Stomach (tissue), 8 donors: ENCODE measurements at regions not wholly inside any gene's neighbourhood (a gene's known extent, or its start where the extent isn't known, plus 50 kb on each side); places are given as distances from the start of the nearest gene placed in this dataset.
"Not testable (repeated sequence)": the region's sequence is repeated elsewhere in the genome, so short reads cannot be mapped to it uniquely, and the experiment has no call there.

Experiments
- DNase-seq, 2 donors: peaks; one replicate each; pipeline versions ENCODE4 v3.0.0 to v3.0.0-alpha.2; 2013 to 2019
- H3K27ac ChIP-seq, 5 donors: fragments of 200-600 bp in 4 of 5; sonication (generic) in 4 of 5; one replicate each; pipeline ENCODE4 v1.5.1; 2013 to 2019; ENCODE audit warnings: mild to moderate bottlenecking in 1 of 5, moderate library complexity in 1 of 5
- H3K27me3 ChIP-seq, 3 donors: fragments of 200-600 bp; sonication (generic); one replicate each; pipeline ENCODE4 v1.5.1; 2017 to 2019; ENCODE audit warnings: mixed run types in 1 of 3
- H3K36me3 ChIP-seq, 4 donors: fragments of 200-600 bp; sonication (generic); 1 replicate in 3 of 4; 2 replicates in 1 of 4; pipeline ENCODE4 v1.5.1; 2016 to 2019
- H3K4me1 ChIP-seq, 4 donors: fragments of 200-600 bp; sonication (generic); one replicate each; pipeline ENCODE4 v1.5.1; 2016 to 2019
- H3K4me3 ChIP-seq, 4 donors: fragments of 200-600 bp; sonication (generic) in 3 of 4; one replicate each; pipeline ENCODE4 v1.5.1; 2016 to 2019; ENCODE audit warnings: mild to moderate bottlenecking in 1 of 4
- H3K9me3 ChIP-seq, 4 donors: fragments of 200-600 bp; sonication (generic); one replicate each; pipeline ENCODE4 v1.5.1; 2016 to 2019
- EP300 ChIP-seq: sonication (generic); formaldehyde crosslinking; IDR thresholded peaks from one replicate; pipeline ENCODE4 v1.6.1; 2017; ENCODE audit warnings: antibody characterized with exemption
- POLR2A ChIP-seq, 4 donors: fragments of 450-650 bp; IDR thresholded peaks; one replicate each; pipeline ENCODE4 v1.6.1; 2016; ENCODE audit warnings: antibody characterized with exemption in 4 of 4, control low read depth in 2 of 4, mild to moderate bottlenecking in 1 of 4, moderate library complexity in 1 of 4
- POLR2AphosphoS5 ChIP-seq, 3 donors: sonication (generic); formaldehyde crosslinking; IDR thresholded peaks; one replicate each; pipeline ENCODE4 v1.6.1; 2016; ENCODE audit warnings: antibody characterized with exemption in 3 of 3
- WGBS, 5 donors: extraction: QIAGEN DNeasy Blood & Tissue Kit in 3 of 5; methylation state at CpG; one replicate each; pipeline versions ENCODE4 v1.1.5 to v1.1.7; 2013 to 2018; 5-methylcytosine and 5-hydroxymethylcytosine counted together
- intact Hi-C: fragments of 100-400 bp; cut with DNase I; formaldehyde crosslinking; loops from one replicate; pipeline ENCODE4 v1.15.1; 2023; ENCODE audit warnings: low total_unique reads
- TF ChIP-seq, protein P1 (sequence below), 7 experiments: fragments of 450-650 bp in 4 of 7; fragments of 200-600 bp in 3 of 7; sonication (generic) in 3 of 7; IDR thresholded peaks; one replicate each; pipeline ENCODE4 v1.5.1; 2016 to 2019; ENCODE audit warnings: antibody characterized with exemption in 7 of 7, control low read depth in 2 of 7, mild to moderate bottlenecking in 1 of 7
- donor health status: healthy with polysubstance abuse.
- donor health status: Bipolar disorder and iron deficiency.
- donor health status: healthy.

DNA sequence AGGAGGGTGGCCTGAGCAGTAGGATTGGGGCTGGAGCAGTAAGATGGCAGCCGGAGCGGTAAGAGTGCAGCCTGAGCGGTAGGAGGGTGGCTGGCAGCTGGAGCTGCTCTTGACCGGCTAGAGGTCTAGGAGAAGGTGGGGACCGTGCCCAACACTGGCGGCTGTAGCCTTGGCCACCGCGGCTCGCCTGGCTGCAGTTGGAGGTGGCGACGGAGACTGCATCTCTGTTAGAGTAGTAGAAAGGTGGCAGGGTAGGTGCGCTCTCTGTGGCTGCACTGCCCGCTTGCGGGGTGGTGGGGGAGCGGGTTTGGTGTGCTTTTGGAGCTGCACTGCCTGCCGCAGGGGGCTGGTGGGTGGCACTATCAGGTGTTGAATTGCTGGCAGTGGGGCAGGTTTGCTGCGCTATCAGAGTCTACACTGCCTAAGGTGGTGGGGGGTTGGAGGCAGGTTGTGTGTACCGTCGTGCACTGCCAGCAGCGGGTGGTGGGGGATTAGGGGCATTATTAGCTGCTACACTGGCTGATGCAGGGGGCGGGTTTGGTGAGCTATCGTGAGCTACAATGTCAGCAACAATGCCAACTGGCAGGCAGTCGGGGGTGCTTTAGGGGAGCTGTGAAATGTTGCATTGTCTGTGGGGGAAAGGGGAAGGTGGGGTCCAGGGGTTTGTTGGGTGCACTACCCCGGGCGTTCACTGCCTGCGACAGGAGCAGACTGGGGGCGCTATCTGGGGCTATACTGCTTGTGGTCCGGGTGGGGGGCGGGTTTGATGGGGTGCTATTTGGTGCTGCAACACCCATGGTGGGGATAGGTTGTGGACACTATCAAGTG lies 4461.3 kb upstream of the OR11H1 start:
- no peak for DNase-seq
- Histone ChIP-seq H3K36me3 (no peaks in the 10 kb centered on the region), H3K27me3 (no peaks in the 10 kb centered on the region), H3K27ac (no peak overlapping the region), H3K9me3 (peaks cover 22 to 54% (median 50%) of the 10 kb centered on the region in 4 donors), H3K4me1 (no peaks in the 10 kb centered on the region), H3K4me3 (no peak overlapping the region)
- TF ChIP-seq, protein P1, sequence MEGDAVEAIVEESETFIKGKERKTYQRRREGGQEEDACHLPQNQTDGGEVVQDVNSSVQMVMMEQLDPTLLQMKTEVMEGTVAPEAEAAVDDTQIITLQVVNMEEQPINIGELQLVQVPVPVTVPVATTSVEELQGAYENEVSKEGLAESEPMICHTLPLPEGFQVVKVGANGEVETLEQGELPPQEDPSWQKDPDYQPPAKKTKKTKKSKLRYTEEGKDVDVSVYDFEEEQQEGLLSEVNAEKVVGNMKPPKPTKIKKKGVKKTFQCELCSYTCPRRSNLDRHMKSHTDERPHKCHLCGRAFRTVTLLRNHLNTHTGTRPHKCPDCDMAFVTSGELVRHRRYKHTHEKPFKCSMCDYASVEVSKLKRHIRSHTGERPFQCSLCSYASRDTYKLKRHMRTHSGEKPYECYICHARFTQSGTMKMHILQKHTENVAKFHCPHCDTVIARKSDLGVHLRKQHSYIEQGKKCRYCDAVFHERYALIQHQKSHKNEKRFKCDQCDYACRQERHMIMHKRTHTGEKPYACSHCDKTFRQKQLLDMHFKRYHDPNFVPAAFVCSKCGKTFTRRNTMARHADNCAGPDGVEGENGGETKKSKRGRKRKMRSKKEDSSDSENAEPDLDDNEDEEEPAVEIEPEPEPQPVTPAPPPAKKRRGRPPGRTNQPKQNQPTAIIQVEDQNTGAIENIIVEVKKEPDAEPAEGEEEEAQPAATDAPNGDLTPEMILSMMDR (IDR thresholded peaks at IDR 0.05) = no peak
- TF ChIP-seq POLR2AphosphoS5 (IDR thresholded peaks at IDR 0.05) = no peak
- no peak for TF ChIP-seq EP300
- no peak for TF ChIP-seq POLR2A (IDR thresholded peaks at IDR 0.05)
- WGBS, 5 donors = 74 to 81% (median 78%) methylated on average over 29 of the region's 29 CpGs
- intact Hi-C loops = no loop called here

DNA sequence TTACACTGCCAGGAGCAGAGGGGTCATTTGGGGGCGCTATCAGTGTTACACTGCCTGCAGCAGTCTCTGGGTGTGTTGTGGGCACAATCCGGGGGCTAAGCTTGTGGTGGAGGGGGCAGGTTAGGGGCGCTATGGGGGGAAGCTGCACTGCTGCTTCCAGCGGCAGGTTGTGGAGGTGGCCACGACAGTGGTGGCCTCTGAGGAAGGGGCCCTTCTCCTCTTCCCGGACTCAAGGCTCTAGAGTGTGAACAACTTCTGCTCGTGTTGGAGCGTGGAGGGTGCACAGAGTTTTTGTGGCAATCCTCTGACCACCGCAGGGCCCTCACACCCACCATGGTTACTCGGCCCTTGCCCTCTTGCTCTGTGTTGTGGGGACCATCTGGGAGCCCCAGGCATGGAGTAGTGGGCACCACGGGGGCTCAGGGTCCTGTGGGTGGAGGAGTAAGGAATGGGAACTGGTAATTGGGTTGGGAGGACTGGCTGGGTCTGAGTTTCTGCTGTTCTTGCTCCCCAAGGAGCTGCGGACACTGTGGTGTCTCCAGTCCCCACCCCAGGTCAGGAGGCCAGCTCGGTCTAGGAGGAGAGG lies 4460.6 kb upstream of the OR11H1 start:
- WGBS, 5 donors = 65 to 73% (median 68%) methylated on average over 13 of the region's 13 CpGs
- H3K4me3 ChIP-seq, H3K27ac ChIP-seq, intact Hi-C loops, H3K36me3 ChIP-seq, H3K4me1 ChIP-seq, DNase-seq, H3K27me3 ChIP-seq: not testable (repeated sequence)
- H3K9me3 ChIP-seq = peaks cover 22 to 53% (median 49%) of the 10 kb centered on the region in 4 donors

DNA sequence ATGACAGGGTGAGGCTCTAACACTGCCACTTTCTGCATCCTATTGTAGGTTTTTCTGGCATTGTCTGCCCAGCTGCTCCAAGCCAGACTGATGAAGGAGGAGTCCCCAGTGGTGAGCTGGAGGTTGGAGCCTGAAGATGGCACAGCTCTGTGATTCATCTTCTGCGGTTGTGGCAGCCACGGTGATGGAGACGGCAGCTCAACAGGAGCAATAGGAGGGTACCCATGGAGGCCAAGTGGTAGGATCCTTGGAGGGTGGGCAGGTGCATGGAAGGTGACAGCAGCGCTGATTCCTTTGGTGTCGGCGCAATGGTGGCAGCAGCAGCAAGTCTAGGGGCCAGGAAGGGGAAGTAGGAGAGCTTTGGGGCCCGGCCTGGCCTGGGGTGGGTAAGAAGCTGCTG lies 4460.1 kb upstream of the OR11H1 start:
- intact Hi-C loops, H3K27me3 ChIP-seq, H3K4me3 ChIP-seq, DNase-seq, H3K4me1 ChIP-seq, H3K36me3 ChIP-seq, H3K27ac ChIP-seq: not testable (repeated sequence)
- 54 to 65% (median 65%) methylated on average over 7 of the region's 7 CpGs for WGBS, 5 donors
- peaks cover 22 to 48% (median 46%) of the 10 kb centered on the region in 4 donors for H3K9me3 ChIP-seq

DNA sequence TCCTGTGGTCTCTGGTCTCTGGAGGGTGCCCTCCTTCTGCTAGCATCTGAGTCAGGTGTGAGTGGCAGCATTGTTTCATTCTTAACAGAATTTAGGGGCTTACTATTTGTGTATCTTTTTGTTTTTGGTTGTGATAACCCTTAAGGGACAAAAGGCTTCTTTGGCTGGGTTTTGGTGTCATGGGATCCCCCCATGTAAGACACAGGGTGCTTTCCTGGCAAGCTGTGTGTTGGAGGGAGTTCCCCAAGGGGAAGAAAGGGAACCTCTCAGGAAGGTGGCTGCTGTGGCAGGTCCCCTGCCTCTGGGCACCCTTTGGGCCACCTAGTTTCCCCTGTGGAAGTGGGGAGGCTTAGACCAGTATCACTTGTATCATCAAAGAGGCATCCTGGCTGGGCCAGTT lies 4459.6 kb upstream of the OR11H1 start:
- DNase-seq, H3K27ac ChIP-seq, H3K36me3 ChIP-seq, H3K4me3 ChIP-seq, H3K27me3 ChIP-seq, H3K4me1 ChIP-seq, intact Hi-C loops: not testable (repeated sequence)
- peaks cover 22 to 43% (median 41%) of the 10 kb centered on the region in 4 donors for H3K9me3 ChIP-seq
